GM23338 (cell line): ENCODE measurements at regions not wholly inside any gene's neighbourhood (a gene's known extent, or its start where the extent isn't known, plus 50 kb on each side); places are given as distances from the start of the nearest gene placed in this dataset.

Experiments used
- ATAC-seq: fragments of 200-7000 bp; cut with Tn5 transposase; 3 replicates; pipeline ENCODE4 v1.9.1; 2020
- DNase-seq: peaks from one replicate; pipeline ENCODE4 v3.0.0-alpha.2; 2015; ENCODE audit warnings: low spot score
- H2AFZ ChIP-seq: fragments of 200-600 bp; sonication (generic); 2 replicates; pipeline ENCODE4 v1.8.0; 2016; ENCODE audit warnings: antibody characterized with exemption, mild to moderate bottlenecking, moderate library complexity
- H3F3A ChIP-seq: fragments of 200-600 bp; sonication (generic); replicated peaks from 2 replicates; pipeline ENCODE4 v1.8.0; 2017; ENCODE audit warnings: antibody characterized with exemption, mixed run types, low read depth
- H3K27ac ChIP-seq: fragments of 200-600 bp; sonication (generic); 2 replicates; pipeline ENCODE4 v1.6.1; 2016; ENCODE audit warnings: low read depth
- H3K27me3 ChIP-seq: fragments of 200-600 bp; sonication (generic); 2 replicates; pipeline ENCODE4 v1.8.0; 2016; ENCODE audit warnings: mild to moderate bottlenecking, mixed run types, moderate library complexity; ENCODE audit not compliant: insufficient read depth
- H3K36me3 ChIP-seq: fragments of 200-600 bp; sonication (generic); 2 replicates; pipeline ENCODE4 v1.8.0; 2016; ENCODE audit warnings: mild to moderate bottlenecking; ENCODE audit not compliant: insufficient read depth
- H3K4me1 ChIP-seq: fragments of 200-600 bp; sonication (generic); 2 replicates; pipeline ENCODE4 v1.8.0; 2016; ENCODE audit warnings: mild to moderate bottlenecking, moderate library complexity; ENCODE audit not compliant: insufficient read depth
- H3K4me2 ChIP-seq: fragments of 200-600 bp; sonication (generic); 2 replicates; pipeline ENCODE4 v1.7.1; 2017; ENCODE audit warnings: mixed run types
- H3K4me3 ChIP-seq: fragments of 200-600 bp; sonication (generic); 2 replicates; pipeline ENCODE4 v1.6.1; 2016; ENCODE audit warnings: mixed run types
- H3K79me2 ChIP-seq: fragments of 200-600 bp; sonication (generic); replicated peaks from 2 replicates; pipeline ENCODE4 v1.8.0; 2017; ENCODE audit warnings: mild to moderate bottlenecking; ENCODE audit not compliant: insufficient read depth
- H3K9me2 ChIP-seq: fragments of 200-600 bp; sonication (generic); 2 replicates; pipeline ENCODE4 v1.8.0; 2017; ENCODE audit not compliant: insufficient read depth
- H4K20me1 ChIP-seq: fragments of 200-600 bp; sonication (generic); replicated peaks from 2 replicates; pipeline ENCODE4 v1.8.0; 2017; ENCODE audit warnings: mild to moderate bottlenecking; ENCODE audit not compliant: insufficient read depth
- H3K27ac Mint-ChIP-seq: 2 replicates; pipeline ENCODE4 v1.8.0; 2020; ENCODE audit warnings: inconsistent platforms, mild to moderate bottlenecking, moderate library complexity, mixed read lengths
- H3K27me3 Mint-ChIP-seq: 3 replicates; pipeline ENCODE4 v1.8.0; 2022; ENCODE audit warnings: low read depth, mild to moderate bottlenecking, moderate library complexity, mixed read lengths, inconsistent platforms; ENCODE audit not compliant: insufficient read depth, poor library complexity
- H3K36me3 Mint-ChIP-seq: 3 replicates; pipeline ENCODE4 v1.8.0; 2021; ENCODE audit warnings: low read depth, mild to moderate bottlenecking, inconsistent platforms, moderate library complexity, mixed read lengths
- H3K4me1 Mint-ChIP-seq: 3 replicates; pipeline ENCODE4 v1.8.0; 2020; ENCODE audit warnings: mild to moderate bottlenecking, inconsistent platforms, mixed read lengths
- H3K4me3 Mint-ChIP-seq: 3 replicates; pipeline ENCODE4 v1.8.0; 2021; ENCODE audit warnings: moderate library complexity, mild to moderate bottlenecking, inconsistent platforms, mixed read lengths
- H3K9me3 Mint-ChIP-seq: 3 replicates; pipeline ENCODE4 v1.8.0; 2020; ENCODE audit warnings: moderate library complexity, mild to moderate bottlenecking, inconsistent platforms, mixed read lengths
- CREB1 ChIP-seq: fragments of 250-450 bp; sonication (Bioruptor Pico); IDR thresholded peaks from 2 replicates; pipeline ENCODE4 v1.5.0; 2020; ENCODE audit warnings: low read depth, mild to moderate bottlenecking, moderate library complexity
- EZH2 ChIP-seq: fragments of 200-600 bp; sonication (generic); IDR thresholded peaks from one replicate; pipeline ENCODE4 v1.8.0; 2017; ENCODE audit warnings: antibody characterized with exemption, mild to moderate bottlenecking, low read depth; ENCODE audit not compliant: unreplicated experiment
- EZH2phosphoT487 ChIP-seq: fragments of 200-600 bp; sonication (generic); IDR thresholded peaks from one replicate; pipeline ENCODE4 v1.8.1; 2018; ENCODE audit warnings: antibody characterized with exemption; ENCODE audit not compliant: unreplicated experiment
- ZNF114 ChIP-seq: fragments of 250-450 bp; sonication (Bioruptor Pico); IDR thresholded peaks from 2 replicates; pipeline ENCODE4 v1.5.0; 2020; ENCODE audit warnings: mild to moderate bottlenecking, moderate library complexity
- ZNF331 ChIP-seq: fragments of 250-450 bp; sonication (Bioruptor Pico); IDR thresholded peaks from 2 replicates; pipeline ENCODE4 v1.5.0; 2020; ENCODE audit warnings: low read depth, mild to moderate bottlenecking, moderate library complexity
- TF ChIP-seq, protein P1 (sequence below): fragments of 250-450 bp; sonication (Bioruptor Pico); IDR thresholded peaks from 2 replicates; pipeline ENCODE4 v1.5.0; 2020; ENCODE audit warnings: mild to moderate bottlenecking, moderate library complexity
- TF ChIP-seq, protein P2 (sequence below), 2 experiments: fragments of 200-600 bp in 1 of 2; sonication (generic) in 1 of 2; conservative IDR thresholded peaks; 2 replicates each; pipeline versions ENCODE4 v1.5.1 to v1.6.1; 2016 to 2017; ENCODE audit warnings: antibody characterized with exemption in 2 of 2, low read depth in 2 of 2, mild to moderate bottlenecking in 2 of 2, moderate library complexity in 1 of 2
- TF ChIP-seq, protein P3 (sequence below): IDR thresholded peaks from one replicate; pipeline ENCODE4 v1.6.1; 2018; ENCODE audit warnings: antibody characterized with exemption; ENCODE audit not compliant: unreplicated experiment
- TF ChIP-seq, protein P4 (sequence below): IDR thresholded peaks from 2 replicates; pipeline ENCODE4 v1.6.1; 2016; ENCODE audit warnings: antibody characterized with exemption

DNA sequence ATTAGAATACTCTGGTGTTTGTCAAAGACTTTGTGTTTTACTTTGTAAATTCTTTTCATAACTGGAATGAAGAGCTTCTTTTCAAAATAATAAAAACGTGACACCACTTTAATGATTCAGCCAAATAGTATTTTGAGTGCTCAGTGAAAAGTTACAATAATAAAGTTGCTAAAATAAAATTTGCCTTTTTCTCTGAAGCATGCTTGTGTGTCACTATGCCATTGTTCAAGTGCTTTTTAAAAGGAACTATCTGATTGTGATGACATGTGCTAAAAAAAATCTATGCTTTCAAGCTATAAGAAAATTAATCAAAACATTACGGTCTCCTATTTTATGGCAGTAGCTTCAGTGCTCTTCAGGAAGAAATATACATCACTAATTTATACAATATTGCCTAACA, 1290.5 kb upstream of the B3GALT2 start:
- TF ChIP-seq, protein P1, sequence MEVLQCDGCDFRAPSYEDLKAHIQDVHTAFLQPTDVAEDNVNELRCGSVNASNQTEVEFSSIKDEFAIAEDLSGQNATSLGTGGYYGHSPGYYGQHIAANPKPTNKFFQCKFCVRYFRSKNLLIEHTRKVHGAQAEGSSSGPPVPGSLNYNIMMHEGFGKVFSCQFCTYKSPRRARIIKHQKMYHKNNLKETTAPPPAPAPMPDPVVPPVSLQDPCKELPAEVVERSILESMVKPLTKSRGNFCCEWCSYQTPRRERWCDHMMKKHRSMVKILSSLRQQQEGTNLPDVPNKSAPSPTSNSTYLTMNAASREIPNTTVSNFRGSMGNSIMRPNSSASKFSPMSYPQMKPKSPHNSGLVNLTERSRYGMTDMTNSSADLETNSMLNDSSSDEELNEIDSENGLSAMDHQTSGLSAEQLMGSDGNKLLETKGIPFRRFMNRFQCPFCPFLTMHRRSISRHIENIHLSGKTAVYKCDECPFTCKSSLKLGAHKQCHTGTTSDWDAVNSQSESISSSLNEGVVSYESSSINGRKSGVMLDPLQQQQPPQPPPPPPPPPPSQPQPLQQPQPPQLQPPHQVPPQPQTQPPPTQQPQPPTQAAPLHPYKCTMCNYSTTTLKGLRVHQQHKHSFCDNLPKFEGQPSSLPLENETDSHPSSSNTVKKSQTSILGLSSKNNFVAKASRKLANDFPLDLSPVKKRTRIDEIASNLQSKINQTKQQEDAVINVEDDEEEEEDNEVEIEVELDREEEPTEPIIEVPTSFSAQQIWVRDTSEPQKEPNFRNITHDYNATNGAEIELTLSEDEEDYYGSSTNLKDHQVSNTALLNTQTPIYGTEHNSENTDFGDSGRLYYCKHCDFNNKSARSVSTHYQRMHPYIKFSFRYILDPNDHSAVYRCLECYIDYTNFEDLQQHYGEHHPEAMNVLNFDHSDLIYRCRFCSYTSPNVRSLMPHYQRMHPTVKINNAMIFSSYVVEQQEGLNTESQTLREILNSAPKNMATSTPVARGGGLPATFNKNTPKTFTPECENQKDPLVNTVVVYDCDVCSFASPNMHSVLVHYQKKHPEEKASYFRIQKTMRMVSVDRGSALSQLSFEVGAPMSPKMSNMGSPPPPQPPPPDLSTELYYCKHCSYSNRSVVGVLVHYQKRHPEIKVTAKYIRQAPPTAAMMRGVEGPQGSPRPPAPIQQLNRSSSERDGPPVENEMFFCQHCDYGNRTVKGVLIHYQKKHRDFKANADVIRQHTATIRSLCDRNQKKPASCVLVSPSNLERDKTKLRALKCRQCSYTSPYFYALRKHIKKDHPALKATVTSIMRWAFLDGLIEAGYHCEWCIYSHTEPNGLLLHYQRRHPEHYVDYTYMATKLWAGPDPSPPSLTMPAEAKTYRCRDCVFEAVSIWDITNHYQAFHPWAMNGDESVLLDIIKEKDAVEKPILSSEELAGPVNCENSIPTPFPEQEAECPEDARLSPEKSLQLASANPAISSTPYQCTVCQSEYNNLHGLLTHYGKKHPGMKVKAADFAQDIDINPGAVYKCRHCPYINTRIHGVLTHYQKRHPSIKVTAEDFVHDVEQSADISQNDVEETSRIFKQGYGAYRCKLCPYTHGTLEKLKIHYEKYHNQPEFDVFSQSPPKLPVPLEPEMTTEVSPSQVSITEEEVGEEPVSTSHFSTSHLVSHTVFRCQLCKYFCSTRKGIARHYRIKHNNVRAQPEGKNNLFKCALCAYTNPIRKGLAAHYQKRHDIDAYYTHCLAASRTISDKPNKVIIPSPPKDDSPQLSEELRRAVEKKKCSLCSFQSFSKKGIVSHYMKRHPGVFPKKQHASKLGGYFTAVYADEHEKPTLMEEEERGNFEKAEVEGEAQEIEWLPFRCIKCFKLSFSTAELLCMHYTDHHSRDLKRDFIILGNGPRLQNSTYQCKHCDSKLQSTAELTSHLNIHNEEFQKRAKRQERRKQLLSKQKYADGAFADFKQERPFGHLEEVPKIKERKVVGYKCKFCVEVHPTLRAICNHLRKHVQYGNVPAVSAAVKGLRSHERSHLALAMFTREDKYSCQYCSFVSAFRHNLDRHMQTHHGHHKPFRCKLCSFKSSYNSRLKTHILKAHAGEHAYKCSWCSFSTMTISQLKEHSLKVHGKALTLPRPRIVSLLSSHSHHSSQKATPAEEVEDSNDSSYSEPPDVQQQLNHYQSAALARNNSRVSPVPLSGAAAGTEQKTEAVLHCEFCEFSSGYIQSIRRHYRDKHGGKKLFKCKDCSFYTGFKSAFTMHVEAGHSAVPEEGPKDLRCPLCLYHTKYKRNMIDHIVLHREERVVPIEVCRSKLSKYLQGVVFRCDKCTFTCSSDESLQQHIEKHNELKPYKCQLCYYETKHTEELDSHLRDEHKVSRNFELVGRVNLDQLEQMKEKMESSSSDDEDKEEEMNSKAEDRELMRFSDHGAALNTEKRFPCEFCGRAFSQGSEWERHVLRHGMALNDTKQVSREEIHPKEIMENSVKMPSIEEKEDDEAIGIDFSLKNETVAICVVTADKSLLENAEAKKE, result no peak
- no peak overlapping the region for H3K4me3 Mint-ChIP-seq
- Histone ChIP-seq H3K9me2 (no peaks in the 10 kb centered on the region), H3K4me2 (no peak overlapping the region), H3K79me2 (no peaks in the 10 kb centered on the region), H3K27ac (no peak overlapping the region), H3F3A (no peaks in the 10 kb centered on the region), H4K20me1 (no peaks in the 10 kb centered on the region), H3K4me3 (no peak overlapping the region), H3K4me1 (no peaks in the 10 kb centered on the region), H2AFZ (no peak overlapping the region), H3K36me3 (no peaks in the 10 kb centered on the region), H3K27me3 (no peaks in the 10 kb centered on the region)
- no peak overlapping the region for H3K27ac Mint-ChIP-seq
- H3K4me1 Mint-ChIP-seq, result no peaks in the 10 kb centered on the region
- H3K27me3 Mint-ChIP-seq, result no peaks in the 10 kb centered on the region
- H3K9me3 Mint-ChIP-seq, result no peaks in the 10 kb centered on the region
- no peak for DNase-seq
- no peak for ATAC-seq
- no peaks in the 10 kb centered on the region for H3K36me3 Mint-ChIP-seq

DNA sequence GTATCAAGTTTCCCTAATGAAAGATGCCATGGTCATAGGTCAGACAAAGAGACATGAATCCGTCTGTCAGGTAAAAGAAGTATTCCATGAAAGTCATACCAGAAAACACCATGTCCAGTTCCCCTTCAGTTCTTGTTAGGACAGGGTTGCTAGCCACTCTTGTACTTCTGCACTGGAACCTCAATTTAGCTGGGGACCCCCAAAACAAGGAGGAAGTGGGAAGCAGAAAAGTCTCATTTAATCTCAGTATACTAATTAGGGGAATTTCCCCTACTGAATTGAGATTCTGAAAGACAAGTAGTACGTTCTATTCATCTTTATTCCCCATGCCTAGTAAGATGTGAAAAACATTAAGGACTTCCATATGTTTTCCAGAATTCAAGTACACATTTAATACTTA, 1289.9 kb upstream of the B3GALT2 start:
- no peak overlapping the region for H3K4me3 ChIP-seq
- Mint-ChIP-seq H3K4me3 (no peak overlapping the region), H3K27me3 (no peaks in the 10 kb centered on the region), H3K9me3 (no peaks in the 10 kb centered on the region), H3K36me3 (no peaks in the 10 kb centered on the region), H3K4me1 (no peaks in the 10 kb centered on the region), H3K27ac (no peak overlapping the region)
- ATAC-seq, result no peak
- H3K9me2 ChIP-seq, result no peaks in the 10 kb centered on the region
- H3K4me2 ChIP-seq, result no peak overlapping the region
- no peaks in the 10 kb centered on the region for H3K4me1 ChIP-seq
- no peak overlapping the region for H2AFZ ChIP-seq
- H4K20me1 ChIP-seq, result no peaks in the 10 kb centered on the region
- H3K27ac ChIP-seq, result no peak overlapping the region
- no peaks in the 10 kb centered on the region for H3K79me2 ChIP-seq
- H3K36me3 ChIP-seq, result no peaks in the 10 kb centered on the region
- no peak for DNase-seq
- H3K27me3 ChIP-seq, result no peaks in the 10 kb centered on the region
- H3F3A ChIP-seq, result no peaks in the 10 kb centered on the region
- TF ChIP-seq, protein P2, sequence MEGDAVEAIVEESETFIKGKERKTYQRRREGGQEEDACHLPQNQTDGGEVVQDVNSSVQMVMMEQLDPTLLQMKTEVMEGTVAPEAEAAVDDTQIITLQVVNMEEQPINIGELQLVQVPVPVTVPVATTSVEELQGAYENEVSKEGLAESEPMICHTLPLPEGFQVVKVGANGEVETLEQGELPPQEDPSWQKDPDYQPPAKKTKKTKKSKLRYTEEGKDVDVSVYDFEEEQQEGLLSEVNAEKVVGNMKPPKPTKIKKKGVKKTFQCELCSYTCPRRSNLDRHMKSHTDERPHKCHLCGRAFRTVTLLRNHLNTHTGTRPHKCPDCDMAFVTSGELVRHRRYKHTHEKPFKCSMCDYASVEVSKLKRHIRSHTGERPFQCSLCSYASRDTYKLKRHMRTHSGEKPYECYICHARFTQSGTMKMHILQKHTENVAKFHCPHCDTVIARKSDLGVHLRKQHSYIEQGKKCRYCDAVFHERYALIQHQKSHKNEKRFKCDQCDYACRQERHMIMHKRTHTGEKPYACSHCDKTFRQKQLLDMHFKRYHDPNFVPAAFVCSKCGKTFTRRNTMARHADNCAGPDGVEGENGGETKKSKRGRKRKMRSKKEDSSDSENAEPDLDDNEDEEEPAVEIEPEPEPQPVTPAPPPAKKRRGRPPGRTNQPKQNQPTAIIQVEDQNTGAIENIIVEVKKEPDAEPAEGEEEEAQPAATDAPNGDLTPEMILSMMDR (conservative IDR thresholded peaks at IDR 0.05; ENCODE audit: low read depth in 2 of 2), result no peak
- TF ChIP-seq CREB1 (CRISPR knock-in tag), result no peak
- no peak for TF ChIP-seq ZNF331
- TF ChIP-seq ZNF114, result no peak
- TF ChIP-seq EZH2phosphoT487, result no peak
- TF ChIP-seq EZH2, result no peak
- TF ChIP-seq, protein P3, sequence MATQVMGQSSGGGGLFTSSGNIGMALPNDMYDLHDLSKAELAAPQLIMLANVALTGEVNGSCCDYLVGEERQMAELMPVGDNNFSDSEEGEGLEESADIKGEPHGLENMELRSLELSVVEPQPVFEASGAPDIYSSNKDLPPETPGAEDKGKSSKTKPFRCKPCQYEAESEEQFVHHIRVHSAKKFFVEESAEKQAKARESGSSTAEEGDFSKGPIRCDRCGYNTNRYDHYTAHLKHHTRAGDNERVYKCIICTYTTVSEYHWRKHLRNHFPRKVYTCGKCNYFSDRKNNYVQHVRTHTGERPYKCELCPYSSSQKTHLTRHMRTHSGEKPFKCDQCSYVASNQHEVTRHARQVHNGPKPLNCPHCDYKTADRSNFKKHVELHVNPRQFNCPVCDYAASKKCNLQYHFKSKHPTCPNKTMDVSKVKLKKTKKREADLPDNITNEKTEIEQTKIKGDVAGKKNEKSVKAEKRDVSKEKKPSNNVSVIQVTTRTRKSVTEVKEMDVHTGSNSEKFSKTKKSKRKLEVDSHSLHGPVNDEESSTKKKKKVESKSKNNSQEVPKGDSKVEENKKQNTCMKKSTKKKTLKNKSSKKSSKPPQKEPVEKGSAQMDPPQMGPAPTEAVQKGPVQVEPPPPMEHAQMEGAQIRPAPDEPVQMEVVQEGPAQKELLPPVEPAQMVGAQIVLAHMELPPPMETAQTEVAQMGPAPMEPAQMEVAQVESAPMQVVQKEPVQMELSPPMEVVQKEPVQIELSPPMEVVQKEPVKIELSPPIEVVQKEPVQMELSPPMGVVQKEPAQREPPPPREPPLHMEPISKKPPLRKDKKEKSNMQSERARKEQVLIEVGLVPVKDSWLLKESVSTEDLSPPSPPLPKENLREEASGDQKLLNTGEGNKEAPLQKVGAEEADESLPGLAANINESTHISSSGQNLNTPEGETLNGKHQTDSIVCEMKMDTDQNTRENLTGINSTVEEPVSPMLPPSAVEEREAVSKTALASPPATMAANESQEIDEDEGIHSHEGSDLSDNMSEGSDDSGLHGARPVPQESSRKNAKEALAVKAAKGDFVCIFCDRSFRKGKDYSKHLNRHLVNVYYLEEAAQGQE, result no peak
- TF ChIP-seq, protein P4, sequence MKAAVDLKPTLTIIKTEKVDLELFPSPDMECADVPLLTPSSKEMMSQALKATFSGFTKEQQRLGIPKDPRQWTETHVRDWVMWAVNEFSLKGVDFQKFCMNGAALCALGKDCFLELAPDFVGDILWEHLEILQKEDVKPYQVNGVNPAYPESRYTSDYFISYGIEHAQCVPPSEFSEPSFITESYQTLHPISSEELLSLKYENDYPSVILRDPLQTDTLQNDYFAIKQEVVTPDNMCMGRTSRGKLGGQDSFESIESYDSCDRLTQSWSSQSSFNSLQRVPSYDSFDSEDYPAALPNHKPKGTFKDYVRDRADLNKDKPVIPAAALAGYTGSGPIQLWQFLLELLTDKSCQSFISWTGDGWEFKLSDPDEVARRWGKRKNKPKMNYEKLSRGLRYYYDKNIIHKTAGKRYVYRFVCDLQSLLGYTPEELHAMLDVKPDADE, result no peak
